ENCODE measurements at regions not wholly inside any gene's neighbourhood (a gene's known extent, or its start where the extent isn't known, plus 50 kb on each side); places are given as distances from the start of the nearest gene placed in this dataset.

DNA sequence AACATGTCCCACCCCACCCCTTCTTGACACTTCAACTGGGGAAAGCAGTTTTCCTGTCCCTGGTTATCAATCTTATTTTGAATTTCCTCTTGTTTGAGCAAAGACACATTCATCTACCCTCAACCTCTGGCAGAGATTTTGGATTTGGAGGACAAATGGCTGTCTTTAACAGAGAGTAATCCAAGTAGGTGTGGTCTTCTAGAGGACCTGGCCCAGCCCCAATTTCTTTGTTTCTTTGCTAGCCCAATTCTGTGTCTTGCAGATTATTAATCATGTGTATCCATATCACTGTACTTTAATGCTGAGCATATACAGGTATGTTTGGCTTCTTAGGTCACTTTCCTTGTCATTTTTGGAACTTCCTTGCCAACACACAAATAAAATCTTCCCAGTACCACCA lies 58.8 kb upstream of the ADCY1 start:
- TF ChIP-seq, protein P1, sequence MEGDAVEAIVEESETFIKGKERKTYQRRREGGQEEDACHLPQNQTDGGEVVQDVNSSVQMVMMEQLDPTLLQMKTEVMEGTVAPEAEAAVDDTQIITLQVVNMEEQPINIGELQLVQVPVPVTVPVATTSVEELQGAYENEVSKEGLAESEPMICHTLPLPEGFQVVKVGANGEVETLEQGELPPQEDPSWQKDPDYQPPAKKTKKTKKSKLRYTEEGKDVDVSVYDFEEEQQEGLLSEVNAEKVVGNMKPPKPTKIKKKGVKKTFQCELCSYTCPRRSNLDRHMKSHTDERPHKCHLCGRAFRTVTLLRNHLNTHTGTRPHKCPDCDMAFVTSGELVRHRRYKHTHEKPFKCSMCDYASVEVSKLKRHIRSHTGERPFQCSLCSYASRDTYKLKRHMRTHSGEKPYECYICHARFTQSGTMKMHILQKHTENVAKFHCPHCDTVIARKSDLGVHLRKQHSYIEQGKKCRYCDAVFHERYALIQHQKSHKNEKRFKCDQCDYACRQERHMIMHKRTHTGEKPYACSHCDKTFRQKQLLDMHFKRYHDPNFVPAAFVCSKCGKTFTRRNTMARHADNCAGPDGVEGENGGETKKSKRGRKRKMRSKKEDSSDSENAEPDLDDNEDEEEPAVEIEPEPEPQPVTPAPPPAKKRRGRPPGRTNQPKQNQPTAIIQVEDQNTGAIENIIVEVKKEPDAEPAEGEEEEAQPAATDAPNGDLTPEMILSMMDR (IDR thresholded peaks at IDR 0.05) = no peak
- TF ChIP-seq POLR2A (IDR thresholded peaks at IDR 0.05) (no peak), EP300 (IDR thresholded peaks at IDR 0.05) (no peak), POLR2AphosphoS5 (IDR thresholded peaks at IDR 0.05) (no peak)
